ENCODE measurements at regions not wholly inside any gene's neighbourhood (a gene's known extent, or its start where the extent isn't known, plus 50 kb on each side); places are given as distances from the start of the nearest gene placed in this dataset.
"Not testable (repeated sequence)": the region's sequence is repeated elsewhere in the genome, so short reads cannot be mapped to it uniquely, and the experiment has no call there.

GRCh38 chr10:109593682-109594081 lies 329.6 kb downstream of the XPNPEP1 start:
- no peak for DNase-seq (ENCODE audit: low read depth)
- H3K4me3 ChIP-seq (replicated peaks; ENCODE audit: low read depth, low read length) = no peak overlapping the region
- no peak for TF ChIP-seq CTCF (IDR thresholded peaks at IDR 0.05; ENCODE audit: low read length, missing control alignments)

GRCh38 chr10:109592391-109592790 lies 330.9 kb downstream of the XPNPEP1 start:
- DNase-seq (ENCODE audit: low read depth) = no peak
- TF ChIP-seq CTCF (IDR thresholded peaks at IDR 0.05; ENCODE audit: low read length, missing control alignments) = no peak
- no peak overlapping the region for H3K4me3 ChIP-seq (replicated peaks; ENCODE audit: low read depth, low read length)

- TF ChIP-seq CTCF (IDR thresholded peaks at IDR 0.05; ENCODE audit: low read length, missing control alignments) = no peak
- no peak for DNase-seq (ENCODE audit: low read depth)
- no peak overlapping the region for H3K4me3 ChIP-seq (replicated peaks; ENCODE audit: low read depth, low read length)
These were observed 331.7 kb downstream of the XPNPEP1 start for GRCh38 chr10:109591601-109592000.

GRCh38 chr10:109588259-109588658 lies 335.1 kb downstream of the XPNPEP1 start:
- DNase-seq (ENCODE audit: low read depth) = no peak
- no peak for TF ChIP-seq CTCF (IDR thresholded peaks at IDR 0.05; ENCODE audit: low read length, missing control alignments)
- H3K4me3 ChIP-seq (replicated peaks; ENCODE audit: low read depth, low read length) = no peak overlapping the region

GRCh38 chr10:109587366-109587765 lies 335.9 kb downstream of the XPNPEP1 start:
- no peak for DNase-seq (ENCODE audit: low read depth)
- no peak overlapping the region for H3K4me3 ChIP-seq (replicated peaks; ENCODE audit: low read depth, low read length)
- TF ChIP-seq CTCF (IDR thresholded peaks at IDR 0.05; ENCODE audit: low read length, missing control alignments) = no peak

- no peak overlapping the region for H3K4me3 ChIP-seq (replicated peaks; ENCODE audit: low read depth, low read length)
- TF ChIP-seq CTCF (IDR thresholded peaks at IDR 0.05; ENCODE audit: low read length, missing control alignments) = no peak
- no peak for DNase-seq (ENCODE audit: low read depth)
These were observed 366.9 kb downstream of the XPNPEP1 start for GRCh38 chr10:109556399-109556798.

- not testable (repeated sequence) for DNase-seq (ENCODE audit: low read depth)
These were observed 381.2 kb downstream of the XPNPEP1 start for GRCh38 chr10:109542050-109542603.

More at GRCh38 chr10:109542050-109542603, 381.2 kb downstream of the XPNPEP1 start:
- not testable (repeated sequence) for H3K4me3 ChIP-seq (replicated peaks; ENCODE audit: low read depth, low read length)

Data from fibroblast of pulmonary artery (primary cell).